Endothelial cell of umbilical vein (primary cell): ENCODE measurements at regions not wholly inside any gene's neighbourhood (a gene's known extent, or its start where the extent isn't known, plus 50 kb on each side); places are given as distances from the start of the nearest gene placed in this dataset.

ENCODE experiments used
- BruUV-seq: library from RNA; stranded (reverse); fragments of 400-500 nt; replicated peaks from 2 replicates; lab custom pipeline; 2021; lab: Mats Ljungman, UMichigan
- CTCF ChIA-PET: fragments of 300-600, 350-600 bp; sonication (Branson Sonifier 250); formaldehyde crosslinking; loops from one replicate; lab custom pipeline; 2021; ENCODE audit warnings: antibody characterized with exemption, inconsistent platforms; lab: Charles Lee
- POLR2A ChIA-PET: fragments of 300-600, 350-600 bp; sonication (Branson Sonifier 250); formaldehyde crosslinking; loops from one replicate; lab custom pipeline; 2021; ENCODE audit warnings: antibody characterized with exemption, inconsistent platforms; lab: Charles Lee
- DNase-seq: peaks from one replicate; pipeline ENCODE4 v3.0.0-alpha.2; 2011; ENCODE audit warnings: low read depth, low spot score
- FAIRE-seq: peaks from 2 replicates; lab custom pipeline; 2011; peaks lifted over from hg19 to GRCh38; lab: Jason Lieb, UNC
- H2AFZ ChIP-seq: 2 replicates; pipeline ENCODE4 v1.6.0; 2012; ENCODE audit warnings: low read depth, low read length, control low read depth, inconsistent platforms
- H3K27ac ChIP-seq: 2 replicates; pipeline ENCODE4 v1.5.1; 2011; ENCODE audit warnings: low read depth, mild to moderate bottlenecking, control low read depth, low read length, moderate library complexity; ENCODE audit not compliant: insufficient read depth
- H3K27me3 ChIP-seq, 2 experiments: 2 replicates each; pipeline versions ENCODE4 v1.6.0 to v1.6.1; 2011; ENCODE audit warnings: low read length in 2 of 2, mixed read lengths in 1 of 2; ENCODE audit not compliant: control insufficient read depth in 2 of 2, insufficient read depth in 2 of 2
- H3K36me3 ChIP-seq, 2 experiments: 2 replicates in 1 of 2; 3 replicates in 1 of 2; pipeline ENCODE4 v1.5.1; 2011; ENCODE audit warnings: low read length in 2 of 2, mild to moderate bottlenecking in 1 of 2, moderate library complexity in 1 of 2; ENCODE audit not compliant: control insufficient read depth in 2 of 2, insufficient read depth in 2 of 2; ENCODE audit errors: extremely low read depth in 1 of 2
- H3K4me1 ChIP-seq: 3 replicates; pipeline ENCODE4 v1.5.1; 2011; ENCODE audit warnings: mild to moderate bottlenecking, low read length; ENCODE audit not compliant: control insufficient read depth, insufficient read depth; ENCODE audit errors: extremely low read depth
- H3K4me2 ChIP-seq: 2 replicates; pipeline ENCODE4 v1.6.1; 2011; ENCODE audit warnings: low read length, control low read depth, mixed read lengths; ENCODE audit not compliant: insufficient read depth
- H3K4me3 ChIP-seq, 3 experiments: fragments of 200-600 bp in 1 of 3; sonication (generic), shearing (Covaris generic) in 1 of 3; replicated peaks in 1 of 3; 2 replicates each; pipeline ENCODE4 v1.5.1; 2011 to 2016; ENCODE audit warnings: control low read depth in 3 of 3, low read length in 3 of 3, mild to moderate bottlenecking in 2 of 3, inconsistent platforms in 1 of 3, low read depth in 1 of 3, moderate library complexity in 1 of 3; ENCODE audit not compliant: insufficient read depth in 1 of 3
- H3K79me2 ChIP-seq: 2 replicates; pipeline ENCODE4 v1.6.0; 2012; ENCODE audit warnings: low read length, inconsistent platforms; ENCODE audit not compliant: control insufficient read depth, insufficient read depth
- H3K9ac ChIP-seq: replicated peaks from 2 replicates; pipeline ENCODE3; 2011; ENCODE audit warnings: low read length, control low read depth; ENCODE audit not compliant: insufficient read depth; ENCODE audit errors: extremely low read depth
- H3K9me1 ChIP-seq: replicated peaks from 3 replicates; pipeline ENCODE4 v1.6.0; 2011; ENCODE audit warnings: mild to moderate bottlenecking, low read length; ENCODE audit not compliant: control insufficient read depth, insufficient read depth; ENCODE audit errors: extremely low read depth
- H3K9me3 ChIP-seq: replicated peaks from 2 replicates; pipeline ENCODE4 v1.5.1; 2012; ENCODE audit warnings: low read length, inconsistent platforms; ENCODE audit not compliant: control insufficient read depth, insufficient read depth
- H4K20me1 ChIP-seq: replicated peaks from 2 replicates; pipeline ENCODE3; 2011; ENCODE audit warnings: mild to moderate bottlenecking, low read length; ENCODE audit not compliant: control insufficient read depth, insufficient read depth; ENCODE audit errors: extremely low read depth
- CTCF ChIP-seq, 2 donors: IDR thresholded peaks; 1 replicate in 1 of 2; 2 replicates in 1 of 2; pipeline ENCODE4 v1.5.1; 2011; ENCODE audit warnings: low read length in 2 of 2, mild to moderate bottlenecking in 2 of 2, moderate library complexity in 2 of 2, control low read depth in 1 of 2, inconsistent platforms in 1 of 2, low read depth in 1 of 2; ENCODE audit not compliant: insufficient read depth in 1 of 2; ENCODE audit errors: extremely low read depth in 1 of 2
- EZH2 ChIP-seq: IDR thresholded peaks from 2 replicates; pipeline ENCODE4 v1.6.1; 2012; ENCODE audit warnings: borderline replicate concordance, low read depth, mild to moderate bottlenecking, moderate library complexity, low read length, inconsistent platforms; ENCODE audit not compliant: severe bottlenecking
- FOS ChIP-seq: IDR thresholded peaks from 2 replicates; pipeline ENCODE4 v1.6.1; 2011; ENCODE audit warnings: mild to moderate bottlenecking, low read length, moderate library complexity, borderline replicate concordance; ENCODE audit not compliant: insufficient read depth
- GATA2 ChIP-seq: IDR thresholded peaks from 2 replicates; pipeline ENCODE4 v1.7.0; 2011; ENCODE audit warnings: low read depth, mild to moderate bottlenecking, moderate library complexity, mixed read lengths, low read length; ENCODE audit not compliant: insufficient read length, insufficient read depth
- JUN ChIP-seq: IDR thresholded peaks from 2 replicates; pipeline ENCODE4 v1.6.1; 2011; ENCODE audit warnings: borderline replicate concordance, low read depth; ENCODE audit not compliant: insufficient read length, insufficient read depth
- MAX ChIP-seq: IDR thresholded peaks from 2 replicates; pipeline ENCODE4 v1.6.1; 2011; ENCODE audit not compliant: insufficient read depth, insufficient read length
- MYC ChIP-seq: IDR thresholded peaks from one replicate; pipeline ENCODE4 v1.6.1; 2011; ENCODE audit warnings: mild to moderate bottlenecking, low read depth, low read length
- POLR2A ChIP-seq: IDR thresholded peaks from 2 replicates; pipeline ENCODE4 v1.6.1; 2012; ENCODE audit warnings: low read depth, mild to moderate bottlenecking, control low read depth, low read length
- POLR2AphosphoS5 ChIP-seq: IDR thresholded peaks from 2 replicates; pipeline ENCODE4 v1.6.1; 2012; ENCODE audit warnings: low read depth, mild to moderate bottlenecking, control low read depth, low read length, moderate library complexity; ENCODE audit not compliant: insufficient read depth
- dilution Hi-C: fragments of 300-500 bp; cut with MboI; formaldehyde crosslinking; loops from one replicate; pipeline ENCODE4 v1.15.0; 2019; ENCODE audit warnings: low sequenced_read_pairs; ENCODE audit not compliant: extremely low pct_ligation_motif_present
- intact Hi-C: fragments of 100-400 bp; cut with micrococcal nuclease; formaldehyde crosslinking; loops from one replicate; pipeline ENCODE4 v1.10.0; 2022

- H3K9ac ChIP-seq, result no peak overlapping the region
- ChIA-PET CTCF (interaction anchor here (1.3 to 1.4 kb wide), 2 partner anchors 53 to 121 kb away, joined by 3 to 4 read pairs; no protein-coding TSS in a partner anchor), POLR2A (interaction anchor here (0.5 kb wide), 1 partner anchor 297 kb away, joined by 3 read pairs; no protein-coding TSS in a partner anchor)
- dilution Hi-C loops (no loop called here), intact Hi-C loops (no loop called here)
- no peaks in the 10 kb centered on the region for H3K27me3 ChIP-seq
- BruUV-seq, result no TSS peak
- H3K36me3 ChIP-seq, result no peaks in the 10 kb centered on the region
- H3K9me1 ChIP-seq, result no peaks in the 10 kb centered on the region
- no peaks in the 10 kb centered on the region for H3K9me3 ChIP-seq
- peaks cover 4% of the 10 kb centered on the region for H3K4me1 ChIP-seq
- H3K4me3 ChIP-seq, result no peak overlapping the region
- no peak overlapping the region for H2AFZ ChIP-seq
- FAIRE-seq (no peak), DNase-seq (no peak)
- no peak overlapping the region for H3K27ac ChIP-seq
- TF ChIP-seq EZH2, result no peak
- TF ChIP-seq MAX, result no peak
- TF ChIP-seq GATA2, result no peak
- TF ChIP-seq CTCF (IDR thresholded peaks at IDR 0.05; ENCODE audit: extremely low read depth in 1 of 2, insufficient read depth in 1 of 2, low read depth in 1 of 2, low read length in 2 of 2), result no peak
- TF ChIP-seq MYC, result no peak
- TF ChIP-seq JUN, result no peak
- no peak for TF ChIP-seq POLR2A
- TF ChIP-seq FOS, result no peak
- no peak for TF ChIP-seq POLR2AphosphoS5
- no peaks in the 10 kb centered on the region for H3K79me2 ChIP-seq
- no peaks in the 10 kb centered on the region for H4K20me1 ChIP-seq
- H3K4me2 ChIP-seq, result no peak overlapping the region
Observed at GRCh38 chr9:16214677-16215352, 655.7 kb downstream of the BNC2 start.
